NT2/D1 (cell line): ENCODE measurements at regions not wholly inside any gene's neighbourhood (a gene's known extent, or its start where the extent isn't known, plus 50 kb on each side); places are given as distances from the start of the nearest gene placed in this dataset.

Experiments
- SUZ12 ChIP-seq: IDR thresholded peaks from 2 replicates; pipeline ENCODE4 v1.6.1; 2011; ENCODE audit not compliant: insufficient read length, insufficient read depth; ENCODE audit errors: extremely low read depth
- YY1 ChIP-seq: IDR thresholded peaks from 2 replicates; pipeline ENCODE4 v1.6.1; 2011; ENCODE audit not compliant: insufficient read length, insufficient read depth
- ZNF274 ChIP-seq: IDR thresholded peaks from 2 replicates; pipeline ENCODE4 v1.6.1; 2011; ENCODE audit warnings: mild to moderate bottlenecking, low read depth, low read length

- TF ChIP-seq ZNF274 (no peak), YY1 (no peak), SUZ12 (no peak)
Measured at GRCh38 chr2:128389388-128390086, 70.9 kb upstream of the HS6ST1 start.
